Vagina (tissue), 2 donors: ENCODE measurements at regions not wholly inside any gene's neighbourhood (a gene's known extent, or its start where the extent isn't known, plus 50 kb on each side); places are given as distances from the start of the nearest gene placed in this dataset.

Source experiments
- DNase-seq, 2 donors: peaks; one replicate each; pipeline ENCODE4 v3.0.0-alpha.2; 2017; ENCODE audit errors: extremely low spot score in 2 of 2
- H3K27ac ChIP-seq: fragments of 200-600 bp; sonication (generic); one replicate; pipeline ENCODE4 v1.5.1; 2019
- H3K27me3 ChIP-seq: fragments of 200-600 bp; sonication (generic); one replicate; pipeline ENCODE4 v1.5.1; 2019
- H3K36me3 ChIP-seq, 2 donors: fragments of 200-600 bp; sonication (generic); one replicate each; pipeline ENCODE4 v1.5.1; 2017 to 2019
- H3K4me1 ChIP-seq: fragments of 200-600 bp; sonication (generic); one replicate; pipeline ENCODE4 v1.5.1; 2019
- H3K4me3 ChIP-seq, 2 donors: fragments of 200-600 bp; sonication (generic); 1 replicate in 1 of 2; 2 replicates in 1 of 2; pipeline ENCODE4 v1.5.1; 2016 to 2019
- H3K9me3 ChIP-seq: fragments of 200-600 bp; sonication (generic); one replicate; pipeline ENCODE4 v1.5.1; 2019
- POLR2A ChIP-seq, 2 donors: fragments of 450-650 bp; IDR thresholded peaks; one replicate each; pipeline ENCODE4 v1.6.1; 2017; ENCODE audit warnings: antibody characterized with exemption in 2 of 2, mild to moderate bottlenecking in 2 of 2, moderate library complexity in 2 of 2
- POLR2AphosphoS5 ChIP-seq, 2 donors: sonication (generic); formaldehyde crosslinking; IDR thresholded peaks; one replicate each; pipeline ENCODE4 v1.9.0; 2017; ENCODE audit warnings: antibody characterized with exemption in 2 of 2, mild to moderate bottlenecking in 2 of 2, low read depth in 1 of 2; ENCODE audit not compliant: insufficient read depth in 1 of 2
- intact Hi-C: fragments of 100-400 bp; cut with DNase I; formaldehyde crosslinking; loops from one replicate; pipeline ENCODE4 v1.15.1; 2023
- TF ChIP-seq, protein P1 (sequence below), 3 experiments: fragments of 450-650 bp in 2 of 3; fragments of 200-600 bp in 1 of 3; sonication (generic) in 1 of 3; IDR thresholded peaks; one replicate each; pipeline ENCODE4 v1.5.1; 2017 to 2019; ENCODE audit warnings: antibody characterized with exemption in 3 of 3, mild to moderate bottlenecking in 2 of 3, moderate library complexity in 2 of 3

DNA sequence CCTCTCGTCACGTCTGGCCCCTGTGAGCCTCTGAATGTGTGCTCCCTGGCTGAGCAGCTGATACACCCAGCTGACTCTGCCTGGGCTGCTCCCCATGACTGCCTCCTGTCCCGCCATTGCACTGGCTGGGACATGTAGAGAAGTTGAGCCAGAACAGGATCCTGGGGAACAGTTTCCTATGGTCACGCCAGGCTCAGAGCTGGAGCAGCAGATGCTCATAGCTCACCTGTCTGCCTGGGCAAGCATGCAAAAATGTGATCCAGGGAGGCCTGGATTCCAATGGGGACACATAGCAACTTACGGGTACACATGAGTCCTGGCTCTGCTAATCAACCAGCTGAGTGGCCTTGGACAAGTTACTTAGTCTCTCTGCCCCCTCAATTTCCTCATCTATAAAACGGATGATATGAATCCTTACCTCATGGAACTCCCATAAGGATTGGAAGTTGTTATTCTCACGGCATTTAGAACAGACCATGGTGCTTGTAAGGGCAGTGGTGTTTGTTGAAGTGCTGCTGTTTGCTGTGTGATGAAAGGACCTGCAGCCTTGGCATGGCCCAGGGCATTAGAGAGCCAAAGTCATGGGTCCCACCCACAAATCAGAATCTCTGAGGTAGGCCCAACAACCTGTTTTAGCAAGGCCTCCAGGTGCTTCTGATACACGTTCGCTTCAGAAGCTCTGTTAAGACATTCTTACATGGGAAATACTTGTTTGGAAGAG, 150.3 kb upstream of the VANGL1 start:
- H3K36me3 ChIP-seq = no peaks in the 10 kb centered on the region
- H3K27ac ChIP-seq = no peak overlapping the region
- intact Hi-C loops = no loop called here
- no peak overlapping the region for H3K4me3 ChIP-seq
- TF ChIP-seq POLR2AphosphoS5 (IDR thresholded peaks at IDR 0.05; ENCODE audit: insufficient read depth in 1 of 2, low read depth in 1 of 2) = no peak
- no peak for TF ChIP-seq POLR2A (IDR thresholded peaks at IDR 0.05)
- TF ChIP-seq, protein P1, sequence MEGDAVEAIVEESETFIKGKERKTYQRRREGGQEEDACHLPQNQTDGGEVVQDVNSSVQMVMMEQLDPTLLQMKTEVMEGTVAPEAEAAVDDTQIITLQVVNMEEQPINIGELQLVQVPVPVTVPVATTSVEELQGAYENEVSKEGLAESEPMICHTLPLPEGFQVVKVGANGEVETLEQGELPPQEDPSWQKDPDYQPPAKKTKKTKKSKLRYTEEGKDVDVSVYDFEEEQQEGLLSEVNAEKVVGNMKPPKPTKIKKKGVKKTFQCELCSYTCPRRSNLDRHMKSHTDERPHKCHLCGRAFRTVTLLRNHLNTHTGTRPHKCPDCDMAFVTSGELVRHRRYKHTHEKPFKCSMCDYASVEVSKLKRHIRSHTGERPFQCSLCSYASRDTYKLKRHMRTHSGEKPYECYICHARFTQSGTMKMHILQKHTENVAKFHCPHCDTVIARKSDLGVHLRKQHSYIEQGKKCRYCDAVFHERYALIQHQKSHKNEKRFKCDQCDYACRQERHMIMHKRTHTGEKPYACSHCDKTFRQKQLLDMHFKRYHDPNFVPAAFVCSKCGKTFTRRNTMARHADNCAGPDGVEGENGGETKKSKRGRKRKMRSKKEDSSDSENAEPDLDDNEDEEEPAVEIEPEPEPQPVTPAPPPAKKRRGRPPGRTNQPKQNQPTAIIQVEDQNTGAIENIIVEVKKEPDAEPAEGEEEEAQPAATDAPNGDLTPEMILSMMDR (IDR thresholded peaks at IDR 0.05) = no peak
- no peaks in the 10 kb centered on the region for H3K4me1 ChIP-seq
- no peaks in the 10 kb centered on the region for H3K9me3 ChIP-seq
- DNase-seq = peak; percentile 62 to 64
- H3K27me3 ChIP-seq = no peaks in the 10 kb centered on the region

DNA sequence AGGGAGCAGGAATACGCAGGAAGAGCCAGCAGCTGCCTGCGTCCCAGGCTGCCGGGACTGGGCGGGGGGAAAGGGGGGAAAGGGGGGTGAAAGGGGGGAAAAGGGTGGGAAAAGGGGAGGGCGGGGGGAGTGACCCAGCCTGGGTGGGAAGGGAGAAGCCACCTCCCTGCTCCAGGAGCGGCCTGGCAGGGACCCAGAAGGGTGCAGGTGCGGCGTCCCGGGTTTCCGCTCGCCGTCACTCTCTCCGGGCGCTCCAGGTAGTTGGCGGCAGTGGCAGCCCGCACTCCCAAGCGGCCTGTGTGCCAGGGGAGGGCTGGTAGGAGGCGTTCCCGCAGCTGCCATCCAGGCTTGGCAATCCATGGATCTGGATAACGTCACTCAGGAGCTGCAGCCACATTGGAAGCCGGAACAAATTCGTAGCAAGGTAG, 141.0 kb upstream of the NGF start:
- TF ChIP-seq, protein P1 (IDR thresholded peaks at IDR 0.05) = no peak
- TF ChIP-seq POLR2A (IDR thresholded peaks at IDR 0.05) = no peak
- no peak for TF ChIP-seq POLR2AphosphoS5 (IDR thresholded peaks at IDR 0.05; ENCODE audit: insufficient read depth in 1 of 2, low read depth in 1 of 2)
- intact Hi-C loops = no loop called here
- H3K27ac ChIP-seq = no peak overlapping the region
- no peaks in the 10 kb centered on the region for H3K9me3 ChIP-seq
- no peaks in the 10 kb centered on the region for H3K4me1 ChIP-seq
- no peak overlapping the region for H3K4me3 ChIP-seq
- H3K27me3 ChIP-seq = no peaks in the 10 kb centered on the region
- no peak for DNase-seq
- no peaks in the 10 kb centered on the region for H3K36me3 ChIP-seq

DNA sequence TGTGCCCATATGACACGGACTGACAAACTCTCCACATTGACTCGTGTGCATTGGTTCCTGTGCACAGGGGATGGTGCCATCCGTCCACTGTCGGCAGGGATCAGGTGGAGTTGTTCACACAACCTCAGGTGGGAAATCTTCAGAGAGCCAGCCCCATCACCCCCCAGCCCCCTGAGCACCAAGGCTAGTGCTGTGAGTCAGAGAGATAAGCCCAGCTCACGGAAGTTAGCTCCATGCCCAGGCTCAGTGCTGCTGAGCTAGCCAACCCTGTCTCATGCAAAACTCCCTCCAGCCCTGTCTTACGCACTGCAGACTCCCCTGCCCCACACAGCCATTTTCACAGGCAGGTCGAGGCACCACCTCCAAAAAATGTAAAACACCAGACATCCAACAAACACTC, 139.0 kb upstream of the NGF start:
- TF ChIP-seq, protein P1 (IDR thresholded peaks at IDR 0.05) = no peak
- no peak for TF ChIP-seq POLR2AphosphoS5 (IDR thresholded peaks at IDR 0.05; ENCODE audit: insufficient read depth in 1 of 2, low read depth in 1 of 2)
- no peak for TF ChIP-seq POLR2A (IDR thresholded peaks at IDR 0.05)
- Histone ChIP-seq H3K27me3 (no peaks in the 10 kb centered on the region), H3K4me1 (no peaks in the 10 kb centered on the region), H3K27ac (no peak overlapping the region), H3K9me3 (no peaks in the 10 kb centered on the region), H3K4me3 (no peak overlapping the region), H3K36me3 (no peaks in the 10 kb centered on the region)
- peak in 1 of 2 donors; percentile 60 for DNase-seq
- intact Hi-C loops = no loop called here

DNA sequence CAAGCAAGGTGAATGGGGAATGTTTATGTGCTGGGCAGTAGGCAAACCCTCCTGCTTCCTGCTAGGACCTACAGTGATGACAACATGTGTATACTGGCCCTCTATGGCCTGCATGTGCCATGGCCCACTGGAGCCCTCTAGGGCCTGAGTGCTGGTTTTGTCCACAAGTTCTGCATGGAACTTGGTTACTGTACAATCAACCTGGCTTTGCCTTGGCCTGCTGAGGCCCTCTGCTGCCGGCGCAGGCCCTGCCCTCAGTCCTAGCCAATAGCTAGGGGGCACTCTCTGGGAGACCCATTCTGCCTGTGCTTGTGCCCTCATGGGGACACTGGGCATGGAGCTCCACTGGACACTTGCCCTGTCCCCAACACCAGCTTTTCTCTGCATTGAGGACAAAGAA, 138.6 kb upstream of the NGF start:
- TF ChIP-seq, protein P1 (IDR thresholded peaks at IDR 0.05) = no peak
- TF ChIP-seq POLR2AphosphoS5 (IDR thresholded peaks at IDR 0.05; ENCODE audit: insufficient read depth in 1 of 2, low read depth in 1 of 2) = no peak
- Histone ChIP-seq H3K27me3 (no peaks in the 10 kb centered on the region), H3K4me3 (no peak overlapping the region), H3K9me3 (no peaks in the 10 kb centered on the region), H3K4me1 (no peaks in the 10 kb centered on the region), H3K36me3 (no peaks in the 10 kb centered on the region), H3K27ac (no peak overlapping the region)
- DNase-seq = peak in 1 of 2 donors; percentile 82
- intact Hi-C loops = no loop called here

DNA sequence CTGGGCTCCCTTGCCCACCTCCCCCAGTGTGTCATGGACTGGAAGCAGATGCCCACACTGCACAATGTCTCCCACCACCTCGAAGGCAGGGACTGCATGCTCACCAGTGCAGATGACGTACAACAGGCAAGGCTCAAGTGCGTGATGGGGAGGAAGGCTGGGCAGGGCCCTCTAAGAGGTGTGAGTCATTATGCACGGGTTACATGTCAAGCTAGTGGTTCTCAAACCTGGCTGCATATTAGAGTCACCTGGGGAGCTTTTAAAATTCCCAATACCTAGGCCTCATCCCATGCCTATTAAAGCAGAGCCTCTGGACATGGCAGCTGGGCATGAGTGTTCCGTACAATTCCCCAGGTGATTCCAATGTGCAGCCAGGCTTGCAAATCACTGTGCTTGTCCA, 137.9 kb upstream of the NGF start:
- Histone ChIP-seq H3K4me1 (no peaks in the 10 kb centered on the region), H3K27me3 (no peaks in the 10 kb centered on the region), H3K4me3 (no peak overlapping the region), H3K27ac (no peak overlapping the region), H3K36me3 (no peaks in the 10 kb centered on the region), H3K9me3 (no peaks in the 10 kb centered on the region)
- TF ChIP-seq POLR2A (IDR thresholded peaks at IDR 0.05) = no peak
- no peak for TF ChIP-seq POLR2AphosphoS5 (IDR thresholded peaks at IDR 0.05; ENCODE audit: insufficient read depth in 1 of 2, low read depth in 1 of 2)
- TF ChIP-seq, protein P1 (IDR thresholded peaks at IDR 0.05) = no peak
- DNase-seq = peak in 1 of 2 donors; percentile 52
- intact Hi-C loops = no loop called here
